HCT116 (cell line): ENCODE measurements at regions not wholly inside any gene's neighbourhood (a gene's known extent, or its start where the extent isn't known, plus 50 kb on each side); places are given as distances from the start of the nearest gene placed in this dataset.

Experiments
- ATAC-seq: fragments of 200-7000 bp; cut with Tn5 transposase; 2 replicates; pipeline ENCODE4 v1.9.1; 2020; ENCODE audit warnings: mild to moderate bottlenecking, moderate library complexity
- BruUV-seq: library from RNA; stranded (reverse); fragments of 400-500 nt; replicated peaks from 2 replicates; lab custom pipeline; 2021; lab: Mats Ljungman, UMichigan
- CTCF ChIA-PET: fragments of 300-600 bp; sonication (Branson Sonifier 250); formaldehyde crosslinking; loops from one replicate; lab custom pipeline; 2021; ENCODE audit warnings: antibody characterized with exemption; lab: Charles Lee
- POLR2A ChIA-PET: fragments of 300-600, 350-600 bp; sonication (Branson Sonifier 250); formaldehyde crosslinking; loops from one replicate; lab custom pipeline; 2021; ENCODE audit warnings: antibody characterized with exemption; lab: Charles Lee
- RAD21 ChIA-PET, 2 experiments: fragments of 300-600 bp; sonication (Branson Sonifier 250); formaldehyde crosslinking; loops; one replicate each; lab custom pipeline; 2023; ENCODE audit warnings: low total read pairs in 2 of 2; ENCODE audit not compliant: uncharacterized antibody in 2 of 2, unreplicated experiment in 2 of 2, low non-redundant PET in 1 of 2; lab: Charles Lee
- DNase-seq: peaks from one replicate; pipeline ENCODE4 v3.0.0-alpha.2; 2010; ENCODE audit warnings: low read depth, low spot score
- H2AFZ ChIP-seq: fragments of 200-600 bp; shearing (Covaris generic), sonication (generic); 2 replicates; pipeline ENCODE4 v1.6.1; 2017; ENCODE audit warnings: low read depth, mixed run types, mixed read lengths, antibody characterized with exemption, low read length; ENCODE audit not compliant: poor library complexity, severe bottlenecking
- H3K27ac ChIP-seq: 2 replicates; pipeline ENCODE4 v1.5.1; 2012; ENCODE audit warnings: low read depth, low read length
- H3K27me3 ChIP-seq: fragments of 200-600 bp; sonication (generic); 2 replicates; pipeline ENCODE4 v1.6.1; 2016; ENCODE audit warnings: mixed run types, low read length, mixed read lengths; ENCODE audit not compliant: insufficient read depth
- H3K36me3 ChIP-seq, 2 experiments: fragments of 200-500 bp in 1 of 2; fragments of 200-600 bp in 1 of 2; sonication (Bioruptor generic) in 1 of 2; sonication (generic) in 1 of 2; 2 replicates each; pipeline versions ENCODE4 v1.5.1 to v1.6.1; 2014 to 2016; ENCODE audit warnings: low read length in 2 of 2, inconsistent platforms in 1 of 2, mixed read lengths in 1 of 2, mixed run types in 1 of 2; ENCODE audit not compliant: insufficient read depth in 2 of 2, control insufficient read depth in 1 of 2
- H3K4me1 ChIP-seq, 2 experiments: fragments of 200-600 bp in 1 of 2; sonication (generic) in 1 of 2; 2 replicates each; pipeline versions ENCODE4 v1.5.1 to v1.6.1; 2012 to 2017; ENCODE audit warnings: low read length in 2 of 2, inconsistent platforms in 1 of 2, mild to moderate bottlenecking in 1 of 2, mixed read lengths in 1 of 2, mixed run types in 1 of 2, moderate library complexity in 1 of 2; ENCODE audit not compliant: insufficient read depth in 2 of 2, control insufficient read depth in 1 of 2
- H3K4me2 ChIP-seq: fragments of 200-600 bp; sonication (generic); 2 replicates; pipeline ENCODE4 v1.6.1; 2017; ENCODE audit warnings: mixed run types, low read length, mixed read lengths
- H3K4me3 ChIP-seq, 2 experiments: fragments of 200-600 bp in 1 of 2; sonication (generic) in 1 of 2; replicated peaks in 1 of 2; 2 replicates each; pipeline ENCODE4 v1.5.1; 2011 to 2016; ENCODE audit warnings: low read length in 2 of 2, control low read depth in 1 of 2, low read depth in 1 of 2, mild to moderate bottlenecking in 1 of 2, mixed read lengths in 1 of 2, mixed run types in 1 of 2
- H3K79me2 ChIP-seq: fragments of 200-600 bp; sonication (generic); 2 replicates; pipeline ENCODE4 v1.6.1; 2017; ENCODE audit warnings: mild to moderate bottlenecking, mixed run types, low read length, moderate library complexity, mixed read lengths; ENCODE audit not compliant: insufficient read depth
- H3K9ac ChIP-seq: fragments of 200-600 bp; sonication (generic); 2 replicates; pipeline ENCODE4 v1.6.1; 2016; ENCODE audit warnings: low read length, mixed read lengths
- H3K9me2 ChIP-seq: fragments of 200-600 bp; sonication (generic), shearing (Covaris generic); 2 replicates; pipeline ENCODE4 v1.6.1; 2017; ENCODE audit warnings: mixed run types, mild to moderate bottlenecking, moderate library complexity; ENCODE audit not compliant: insufficient read depth
- H3K9me3 ChIP-seq, 2 experiments: fragments of 200-500 bp in 1 of 2; fragments of 200-600 bp in 1 of 2; sonication (Bioruptor generic) in 1 of 2; sonication (generic) in 1 of 2; 2 replicates each; pipeline ENCODE4 v1.6.1; 2014 to 2017; ENCODE audit warnings: low read length in 2 of 2, mixed read lengths in 2 of 2, inconsistent platforms in 1 of 2, low read depth in 1 of 2, mild to moderate bottlenecking in 1 of 2, mixed run types in 1 of 2, moderate library complexity in 1 of 2; ENCODE audit not compliant: control insufficient read depth in 1 of 2, insufficient read depth in 1 of 2
- H4K20me1 ChIP-seq: fragments of 200-600 bp; sonication (generic), shearing (Covaris generic); 2 replicates; pipeline ENCODE4 v1.6.1; 2017; ENCODE audit warnings: mixed run types, mild to moderate bottlenecking, moderate library complexity; ENCODE audit not compliant: insufficient read depth
- CBX3 ChIP-seq: IDR thresholded peaks from 2 replicates; pipeline ENCODE4 v1.6.1; 2012; ENCODE audit warnings: low read depth
- CEBPB ChIP-seq: IDR thresholded peaks from 2 replicates; pipeline ENCODE4 v1.6.1; 2012; ENCODE audit warnings: low read depth
- CTCF ChIP-seq, 3 experiments: fragments of 200-600 bp in 1 of 3; sonication (generic) in 1 of 3; IDR thresholded peaks in 2 of 3; conservative IDR thresholded peaks in 1 of 3; 2 replicates each; pipeline ENCODE4 v1.5.1; 2012 to 2017; ENCODE audit warnings: low read depth in 2 of 3, low read length in 2 of 3, antibody characterized with exemption in 1 of 3, borderline replicate concordance in 1 of 3, control low read depth in 1 of 3, mild to moderate bottlenecking in 1 of 3, mixed read lengths in 1 of 3, mixed run types in 1 of 3, moderate library complexity in 1 of 3; ENCODE audit not compliant: insufficient read depth in 1 of 3
- EZH2 ChIP-seq: fragments of 200-600 bp; sonication (generic); IDR thresholded peaks from 2 replicates; pipeline ENCODE4 v1.6.1; 2017; ENCODE audit warnings: antibody characterized with exemption, mixed run types
- JUND ChIP-seq: IDR thresholded peaks from 2 replicates; pipeline ENCODE4 v1.6.1; 2012
- MAX ChIP-seq: IDR thresholded peaks from 2 replicates; pipeline ENCODE4 v1.6.1; 2012
- SIN3A ChIP-seq: IDR thresholded peaks from 2 replicates; pipeline ENCODE4 v1.6.1; 2012; ENCODE audit warnings: low read depth
- SP1 ChIP-seq: IDR thresholded peaks from 2 replicates; pipeline ENCODE4 v1.6.1; 2012; ENCODE audit warnings: low read depth
- YY1 ChIP-seq: IDR thresholded peaks from 2 replicates; pipeline ENCODE4 v1.6.1; 2011; ENCODE audit warnings: low read length, low read depth, moderate library complexity, mild to moderate bottlenecking; ENCODE audit not compliant: insufficient replicate concordance; ENCODE audit errors: extremely low read depth
- ZNF274 ChIP-seq: fragments of 200-500 bp; sonication (Bioruptor generic); IDR thresholded peaks from 2 replicates; pipeline ENCODE4 v1.6.1; 2014; ENCODE audit warnings: mild to moderate bottlenecking, low read depth, low read length, inconsistent platforms
- intact Hi-C: fragments of 100-400 bp; cut with micrococcal nuclease; formaldehyde crosslinking; loops from 2 replicates; pipeline ENCODE4 v1.10.0; 2022

GRCh38 chr19:27770095-27770494 is 1442.9 kb downstream of the UQCRFS1 start:
- no peaks in the 10 kb centered on the region for H3K79me2 ChIP-seq
- no peaks in the 10 kb centered on the region for H4K20me1 ChIP-seq
- no peaks in the 10 kb centered on the region for H3K27me3 ChIP-seq
- no peak overlapping the region for H3K4me2 ChIP-seq
- H3K9ac ChIP-seq, result no peak overlapping the region
- intact Hi-C loops, result no loop called here
- H3K4me1 ChIP-seq, result no peaks in the 10 kb centered on the region
- no peaks in the 10 kb centered on the region for H3K9me2 ChIP-seq
- no peak overlapping the region for H2AFZ ChIP-seq
- no peak overlapping the region for H3K27ac ChIP-seq
- DNase-seq (no peak), ATAC-seq (no peak)
- H3K4me3 ChIP-seq, result no peak overlapping the region
- H3K36me3 ChIP-seq, result no peaks in the 10 kb centered on the region
- POLR2A ChIA-PET, result no interaction called here
- TF ChIP-seq MAX (no peak), SP1 (no peak), CTCF (IDR thresholded peaks at IDR 0.05 in 2 of 3, conservative IDR thresholded peaks at IDR 0.05 in 1 of 3; ENCODE audit: borderline replicate concordance in 1 of 3, insufficient read depth in 1 of 3, low read depth in 2 of 3, low read length in 2 of 3) (no peak), SIN3A (no peak), EZH2 (no peak), JUND (no peak), CEBPB (no peak), ZNF274 (no peak), YY1 (no peak), CBX3 (no peak)
- peaks cover 15 to 17% of the 10 kb centered on the region in 2 experiments; a peak in 2 of 4 replicates for H3K9me3 ChIP-seq
- CTCF ChIA-PET, result no interaction called here
- BruUV-seq, result no TSS peak
- RAD21 ChIA-PET, result no interaction called here
